CD4-positive, alpha-beta T cell treated with Interferon alpha-2 for 1 hour (primary cell): ENCODE measurements at regions not wholly inside any gene's neighbourhood (a gene's known extent, or its start where the extent isn't known, plus 50 kb on each side); places are given as distances from the start of the nearest gene placed in this dataset.

Experiments used
- DNase-seq, 2 donors: peaks; one replicate each; pipeline ENCODE4 v3.0.0-alpha.2; 2020 to 2022

GRCh38 chr1:17907999-17908398 is 152.9 kb downstream of the ACTL8 start:
- no peak for DNase-seq

GRCh38 chr1:17908945-17909344 is 153.8 kb downstream of the ACTL8 start:
- no peak for DNase-seq

- DNase-seq: no peak
These were observed 154.5 kb downstream of the ACTL8 start for GRCh38 chr1:17909634-17910033.

GRCh38 chr1:17911791-17912190 is 156.7 kb downstream of the ACTL8 start:
- no peak for DNase-seq

- no peak for DNase-seq
These were observed 157.4 kb downstream of the ACTL8 start for GRCh38 chr1:17912491-17912890.

GRCh38 chr1:17913326-17914115 is 158.4 kb downstream of the ACTL8 start:
- DNase-seq: no peak

GRCh38 chr1:17914131-17914530 is 159.0 kb downstream of the ACTL8 start:
- no peak for DNase-seq

- no peak for DNase-seq
These were observed 159.9 kb downstream of the ACTL8 start for GRCh38 chr1:17914987-17915386.

- no peak for DNase-seq
These were observed 160.5 kb downstream of the ACTL8 start for GRCh38 chr1:17915511-17916197.

GRCh38 chr1:17916702-17917101 is 161.6 kb downstream of the ACTL8 start:
- DNase-seq: no peak

GRCh38 chr1:17919525-17920439 is 164.6 kb downstream of the ACTL8 start:
- DNase-seq: no peak

GRCh38 chr1:17920881-17921640 is 165.9 kb downstream of the ACTL8 start:
- no peak for DNase-seq

GRCh38 chr1:17922833-17923232 is 167.7 kb downstream of the ACTL8 start:
- peak in 1 of 2 donors; percentile 7 for DNase-seq

- no peak for DNase-seq
These were observed 168.5 kb downstream of the ACTL8 start for GRCh38 chr1:17923666-17924065.

GRCh38 chr1:17924578-17924977 is 169.4 kb downstream of the ACTL8 start:
- no peak for DNase-seq

- DNase-seq: no peak
These were observed 170.4 kb downstream of the ACTL8 start for GRCh38 chr1:17925290-17926237.

GRCh38 chr1:17926906-17927305 is 171.8 kb downstream of the ACTL8 start:
- DNase-seq: no peak

GRCh38 chr1:17927952-17928351 is 172.8 kb downstream of the ACTL8 start:
- DNase-seq: no peak

GRCh38 chr1:17929224-17929623 is 174.1 kb downstream of the ACTL8 start:
- DNase-seq: no peak

- DNase-seq: no peak
These were observed 175.5 kb downstream of the ACTL8 start for GRCh38 chr1:17930635-17931034.

- DNase-seq: no peak
These were observed 175.4 kb upstream of the IGSF21 start for GRCh38 chr1:17932164-17932563.
